NCI-H2107 treated with DMSO at 0.1 percent for 48 hours (cell line): ENCODE measurements at regions not wholly inside any gene's neighbourhood (a gene's known extent, or its start where the extent isn't known, plus 50 kb on each side); places are given as distances from the start of the nearest gene placed in this dataset.

Experiments used
- DNase-seq: peaks from one replicate; lab custom pipeline; 2025; ENCODE audit not compliant: unreplicated experiment; lab: John Stamatoyannopoulos, UW

DNA sequence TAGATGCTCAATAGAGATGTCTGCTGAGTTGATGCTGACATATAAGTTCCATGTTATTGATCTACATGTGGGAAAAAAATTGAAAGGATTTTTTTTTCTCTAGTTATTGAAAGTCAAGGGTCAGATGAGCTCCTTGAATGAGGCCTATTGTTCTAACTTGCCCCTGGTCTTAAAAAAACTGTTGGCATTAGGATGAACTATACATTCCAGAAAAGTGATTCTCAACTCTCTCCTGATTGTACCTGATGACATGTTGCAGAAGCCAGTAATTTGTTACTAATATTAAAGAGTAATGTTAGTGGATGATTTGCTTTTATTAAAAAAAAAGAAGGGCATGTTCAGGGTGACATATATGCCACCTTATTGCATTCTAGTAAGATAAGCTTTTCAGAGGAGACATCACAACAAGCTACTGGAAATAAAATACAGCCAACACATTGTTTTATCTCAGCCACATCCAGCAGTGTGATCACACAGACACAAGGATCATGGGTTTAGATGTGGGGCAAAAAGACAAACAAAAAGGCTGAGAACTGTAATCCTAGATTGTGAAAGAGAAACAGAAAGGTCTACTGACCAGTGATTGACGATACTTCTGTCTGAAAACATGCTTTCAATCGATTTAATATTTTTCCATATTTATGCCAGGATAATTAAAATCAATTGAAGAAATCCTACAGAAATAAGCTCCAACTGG, 1314.1 kb upstream of the C9orf72 start:
- no peak for DNase-seq

DNA sequence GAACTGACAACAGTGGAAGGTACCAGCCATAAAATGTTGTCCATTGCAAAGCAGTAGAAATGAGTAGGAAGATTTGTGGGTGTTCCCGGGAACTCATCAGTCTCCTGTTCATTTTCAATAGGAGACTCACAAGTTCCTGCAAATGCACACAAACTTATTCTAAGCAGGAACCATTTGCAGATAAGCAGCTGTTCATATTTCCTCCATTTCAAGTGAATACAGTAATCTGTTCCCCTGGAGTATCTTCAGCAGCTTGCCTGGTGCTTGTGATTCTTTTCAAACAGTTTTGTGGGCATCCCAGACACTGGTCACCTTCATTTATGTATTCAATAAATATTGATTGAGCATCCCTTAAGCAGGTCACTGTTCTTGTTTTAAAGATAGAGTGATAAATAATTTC, 1315.5 kb upstream of the C9orf72 start:
- DNase-seq = no peak

DNA sequence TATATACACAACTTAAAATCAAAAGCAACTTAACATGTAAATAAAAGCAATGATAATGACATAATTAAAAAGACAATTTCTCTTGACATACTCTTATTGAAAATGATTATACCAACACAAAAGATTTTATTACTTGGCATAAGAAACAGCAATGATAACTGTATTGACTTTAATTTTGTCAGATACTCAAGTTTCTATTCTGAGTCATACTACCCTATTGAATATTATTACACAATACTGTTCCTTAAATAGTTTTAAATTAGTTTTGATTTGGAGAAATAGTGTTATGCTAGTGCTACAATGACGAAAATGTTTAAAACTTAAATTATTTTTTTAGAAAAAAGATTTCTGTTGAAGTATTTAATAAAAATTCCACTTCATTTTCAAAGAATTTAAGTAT, 1319.3 kb upstream of the C9orf72 start:
- DNase-seq = no peak

DNA sequence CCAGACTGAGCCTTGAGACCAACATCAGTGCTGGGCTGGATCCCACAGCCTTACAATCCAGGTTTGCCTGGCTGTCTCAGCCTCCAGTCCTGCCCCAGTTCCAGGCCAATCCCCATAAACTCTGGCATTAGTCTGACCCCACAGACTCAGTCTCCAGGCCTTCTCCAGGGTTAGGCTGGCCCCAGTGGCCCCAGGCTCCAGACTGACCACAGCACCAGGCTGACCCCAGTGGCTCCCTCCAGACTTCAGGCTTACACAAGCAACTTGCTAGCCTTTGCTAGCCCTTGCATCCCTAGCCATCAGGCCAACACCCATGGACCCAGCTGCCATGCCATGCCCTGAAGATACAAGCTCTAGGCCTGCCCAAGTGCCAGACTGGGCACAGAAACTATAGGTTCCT, 1326.0 kb upstream of the C9orf72 start:
- DNase-seq = no peak

DNA sequence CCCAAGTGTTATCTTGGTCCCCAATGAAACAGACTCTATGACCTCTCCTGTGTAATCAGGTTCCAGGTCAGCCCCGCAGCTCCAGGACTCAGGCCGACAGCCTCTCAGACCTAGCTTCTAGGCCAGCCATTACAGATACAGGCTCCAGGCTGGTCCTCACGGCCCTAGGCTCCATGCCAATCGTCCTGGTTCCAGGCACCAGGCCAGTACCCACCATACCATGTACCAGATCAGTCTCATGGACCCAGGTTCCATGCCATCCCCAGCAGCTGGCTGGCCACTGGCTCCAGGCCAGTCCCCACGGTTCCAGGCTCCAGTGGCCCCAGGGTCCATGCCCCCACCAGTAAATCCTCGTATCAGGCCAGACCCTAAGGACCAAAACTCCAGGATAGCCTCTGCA, 1326.6 kb upstream of the C9orf72 start:
- no peak for DNase-seq

DNA sequence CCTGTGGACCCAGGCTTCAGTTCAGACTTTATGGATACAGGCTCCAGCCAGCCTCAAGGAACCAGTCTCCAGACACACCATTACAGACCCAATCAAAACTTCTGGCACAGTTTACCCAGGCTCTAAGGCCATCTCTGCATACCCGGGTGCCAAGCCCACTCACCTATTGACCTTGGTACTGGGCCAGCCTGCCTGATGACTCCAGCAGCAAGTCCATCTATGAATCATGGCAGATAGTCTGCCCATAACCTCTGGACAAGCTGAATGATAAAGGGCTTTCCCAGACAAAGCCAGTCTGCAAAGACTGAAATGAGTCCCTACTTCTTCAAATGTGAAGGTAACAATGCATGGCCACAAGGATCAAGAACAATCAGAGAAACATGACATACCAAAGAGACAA, 1327.1 kb upstream of the C9orf72 start:
- DNase-seq = no peak

DNA sequence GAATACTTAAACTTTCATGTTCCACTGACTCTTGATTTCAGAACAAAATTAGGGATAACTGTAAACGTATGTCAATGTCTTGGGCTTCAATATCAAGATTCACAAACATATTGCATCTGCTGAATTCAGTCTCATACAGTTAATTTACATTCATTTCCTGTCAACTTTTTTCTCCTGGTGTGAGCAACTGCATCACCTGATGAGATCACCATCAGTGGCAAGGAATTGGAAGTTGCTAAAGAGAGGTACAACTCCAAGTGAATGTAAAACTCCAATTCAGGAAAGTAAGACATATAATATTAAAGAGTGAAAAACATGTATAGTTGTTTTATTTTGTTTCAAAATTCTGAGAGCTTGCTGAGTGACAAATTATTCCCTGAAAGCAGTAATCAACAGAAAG, 1336.2 kb upstream of the C9orf72 start:
- no peak for DNase-seq

DNA sequence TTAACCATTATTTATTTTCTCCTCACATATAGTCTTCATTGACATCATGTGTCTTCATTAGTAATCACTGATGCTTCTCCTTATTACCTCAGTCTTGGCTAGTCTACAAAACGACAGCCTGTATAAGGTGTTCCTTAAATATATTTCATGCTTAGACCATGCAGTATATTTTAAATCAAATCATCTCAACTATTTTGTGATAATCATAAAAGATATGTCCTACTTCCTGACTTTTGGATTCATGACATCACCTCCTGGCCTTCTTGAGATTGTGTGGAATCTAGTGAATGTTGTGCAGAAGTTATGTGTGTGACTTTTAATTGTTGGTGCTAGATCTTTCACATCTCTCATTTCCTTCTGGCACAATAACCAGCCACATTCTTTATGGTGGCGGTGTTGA, 1339.3 kb upstream of the C9orf72 start:
- no peak for DNase-seq

DNA sequence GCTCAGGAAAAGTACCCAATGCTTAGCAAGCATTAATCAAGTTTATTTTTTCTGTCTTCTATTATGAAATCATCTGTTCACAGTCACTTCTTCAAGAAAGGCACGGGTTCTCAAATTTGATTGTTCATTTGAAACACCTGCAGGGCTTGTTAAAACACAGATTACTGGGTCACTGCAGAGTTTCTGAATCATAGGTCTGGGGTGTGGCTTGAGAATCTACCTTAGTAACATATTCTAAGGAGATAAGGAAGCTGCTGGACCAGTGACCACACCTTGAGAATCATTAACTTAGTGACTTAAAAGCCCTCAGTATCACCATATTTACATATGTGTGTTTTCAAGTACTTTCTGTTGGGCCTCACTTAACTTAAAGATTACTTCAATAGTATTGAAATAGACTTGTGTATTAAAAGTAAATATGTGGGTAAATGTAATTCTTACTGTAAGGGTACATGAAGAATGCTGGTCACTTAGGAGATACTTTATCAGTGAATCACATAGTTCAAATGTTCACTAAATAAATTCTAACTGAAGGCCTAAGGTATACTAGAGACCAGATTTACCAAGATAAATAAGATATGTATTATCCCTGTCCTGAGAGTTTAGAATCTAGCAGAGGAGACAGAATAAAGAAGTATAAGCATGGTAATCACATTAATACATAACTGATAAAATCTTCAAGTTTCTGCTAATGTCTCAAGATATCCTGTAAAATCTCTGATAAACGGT, 1342.1 kb upstream of the C9orf72 start:
- no peak for DNase-seq

DNA sequence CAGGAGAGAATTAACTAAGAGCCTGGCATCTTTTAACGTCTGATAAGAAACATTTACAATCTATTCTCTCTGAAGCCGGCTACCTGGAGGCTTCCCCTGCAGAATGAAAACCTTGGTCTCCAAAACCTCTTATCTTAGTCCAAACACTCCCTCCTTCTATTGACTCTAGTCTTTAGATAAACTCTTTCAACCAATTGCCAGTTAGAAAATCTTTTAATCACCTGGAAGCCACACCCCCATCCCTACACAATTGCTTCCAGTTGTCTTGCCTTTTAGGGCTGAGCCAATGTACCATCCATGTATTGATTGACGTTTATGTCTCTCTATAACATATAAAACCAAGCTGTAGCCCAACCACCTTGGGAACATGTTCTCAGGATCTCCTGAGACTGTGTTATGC, 1343.1 kb upstream of the C9orf72 start:
- no peak for DNase-seq

DNA sequence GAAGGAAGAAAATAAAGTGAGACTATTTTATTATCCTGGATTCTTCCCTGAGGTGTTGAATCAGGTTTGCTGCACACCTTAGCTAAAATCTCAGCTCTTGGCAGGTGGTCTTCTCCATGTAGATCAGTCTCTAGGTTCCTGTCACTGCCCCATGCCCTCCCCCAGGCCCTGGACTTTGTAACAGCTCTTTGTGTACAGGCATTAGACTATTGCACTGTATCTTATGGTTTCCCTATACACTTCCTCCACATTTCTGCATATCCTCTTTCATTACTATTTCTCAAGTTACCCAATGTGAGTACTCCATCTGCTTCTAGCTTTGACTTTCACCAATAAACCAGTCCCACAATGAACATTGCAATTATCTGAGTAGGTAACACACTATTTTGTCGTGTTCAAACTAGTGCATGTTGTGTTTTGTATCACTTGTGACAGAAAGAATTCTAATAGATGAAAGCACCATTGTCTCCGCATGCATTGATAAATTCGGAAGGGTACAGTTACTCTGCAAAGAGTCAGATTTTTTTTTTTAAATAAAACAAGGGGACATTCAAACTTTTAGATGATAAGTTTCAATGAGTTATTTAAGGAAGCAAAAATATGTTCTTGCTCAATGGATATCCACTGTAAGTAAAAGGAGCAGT, 1348.7 kb upstream of the C9orf72 start:
- no peak for DNase-seq

DNA sequence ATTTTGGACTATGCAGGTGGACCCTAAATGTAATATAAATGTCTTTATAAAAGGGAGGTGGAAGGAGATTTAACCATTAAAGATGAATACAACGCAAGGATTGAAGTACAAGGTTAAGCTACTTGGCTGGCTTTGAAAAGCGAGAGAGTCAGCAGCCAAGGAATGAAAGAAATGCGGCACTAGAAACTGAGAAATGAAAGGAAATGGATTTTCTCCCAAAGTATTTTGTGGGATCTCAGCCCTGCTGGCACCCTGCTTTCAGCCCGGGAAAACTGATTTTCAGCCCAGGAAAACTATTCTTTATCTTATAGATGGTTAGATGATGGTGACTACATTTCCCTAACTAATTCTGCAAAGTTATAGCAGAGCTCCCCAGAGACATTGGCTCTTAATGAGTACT, 1349.6 kb upstream of the C9orf72 start:
- no peak for DNase-seq

DNA sequence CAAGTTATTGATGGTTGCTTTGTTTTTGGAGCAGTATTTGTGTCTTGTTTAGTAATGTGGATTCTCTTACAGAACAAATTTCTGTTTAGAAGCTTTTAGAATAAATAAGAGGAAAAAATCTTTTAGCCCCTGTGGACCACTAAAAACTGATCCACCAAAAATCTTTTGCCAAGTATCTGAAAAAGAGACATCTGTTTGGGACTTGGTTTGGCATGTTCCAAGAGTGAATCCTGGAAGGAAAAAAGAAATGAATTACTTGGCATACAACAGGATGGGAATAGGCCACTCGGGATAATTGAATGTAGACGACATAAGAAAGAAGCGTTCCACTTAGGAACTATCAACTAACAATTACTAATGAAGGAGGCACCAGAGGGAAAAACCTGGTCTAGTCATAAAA, 1350.1 kb upstream of the C9orf72 start:
- DNase-seq = no peak

DNA sequence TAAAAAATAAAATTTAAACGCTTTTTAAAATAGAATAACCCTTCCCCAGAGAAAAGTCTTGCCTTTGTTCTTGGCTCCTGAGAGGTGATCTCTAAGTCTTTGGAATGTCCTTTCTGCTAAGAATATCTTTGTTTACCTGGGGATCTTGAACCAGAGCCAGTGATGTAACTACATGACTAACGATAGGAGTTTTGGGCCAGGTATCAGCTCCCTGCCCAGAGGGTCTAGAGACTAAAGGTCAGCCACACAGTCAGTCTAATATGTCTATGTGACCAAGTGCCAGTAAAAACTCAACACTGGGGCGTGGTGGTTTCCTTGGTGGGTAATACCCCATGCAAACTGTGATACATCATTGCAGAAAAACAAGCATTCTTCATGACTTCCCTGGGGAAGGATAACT, 1351.9 kb upstream of the C9orf72 start:
- no peak for DNase-seq

DNA sequence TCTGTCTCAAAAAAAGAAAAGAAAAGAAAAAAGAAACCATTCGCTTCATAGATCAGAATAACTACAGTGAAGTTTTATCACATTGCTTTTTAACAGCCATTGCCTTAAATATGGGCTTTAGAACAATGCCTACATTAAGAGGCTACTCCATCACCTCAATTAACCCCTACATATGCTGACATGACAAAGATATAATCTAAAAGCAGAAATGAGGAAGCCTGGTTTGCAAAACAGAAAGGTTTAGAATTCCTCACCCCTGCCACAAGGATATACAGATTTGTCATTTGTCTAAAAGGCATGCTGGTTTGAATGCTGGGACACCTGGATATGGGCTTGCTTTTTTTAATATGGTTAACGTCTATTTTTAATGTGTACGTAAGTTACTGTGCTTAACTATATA, 1353.0 kb upstream of the C9orf72 start:
- no peak for DNase-seq

DNA sequence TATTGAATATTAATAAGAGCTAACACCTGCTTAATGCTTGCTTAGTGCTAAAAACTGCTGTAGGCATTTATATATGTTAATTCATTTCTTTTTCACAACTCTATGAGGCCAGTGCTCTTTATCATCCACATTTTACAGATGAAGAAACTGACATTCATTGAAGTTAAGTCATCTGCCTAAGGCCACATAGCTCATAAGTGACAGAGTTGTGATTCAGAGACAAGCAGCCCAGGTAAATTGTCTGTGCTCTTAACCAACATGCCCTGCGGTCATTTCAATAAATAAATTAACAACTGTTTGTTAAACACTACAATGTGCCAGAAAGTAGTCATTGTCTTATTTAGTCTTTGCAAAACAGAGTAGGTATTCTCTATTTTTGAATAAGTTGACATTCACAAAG, 1354.4 kb upstream of the C9orf72 start:
- DNase-seq = no peak

DNA sequence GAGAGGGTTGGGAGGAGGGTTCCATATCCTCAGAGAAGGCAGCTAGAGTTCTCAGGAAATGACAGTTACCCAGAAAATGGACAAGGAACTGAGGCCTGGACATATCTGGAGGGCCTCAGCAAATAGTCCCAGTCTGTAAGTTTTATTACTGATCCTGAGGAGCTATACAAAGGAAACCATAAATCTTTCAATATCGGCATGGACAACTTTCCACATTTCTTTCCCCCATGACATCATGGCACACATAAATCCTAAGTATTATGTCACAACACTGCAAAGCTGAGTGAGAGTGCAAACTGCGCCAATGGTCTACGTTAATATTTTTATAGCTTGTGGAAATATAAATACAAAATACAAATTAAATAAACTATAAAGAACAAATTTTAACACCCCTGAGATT, 1356.2 kb upstream of the C9orf72 start:
- DNase-seq = no peak

DNA sequence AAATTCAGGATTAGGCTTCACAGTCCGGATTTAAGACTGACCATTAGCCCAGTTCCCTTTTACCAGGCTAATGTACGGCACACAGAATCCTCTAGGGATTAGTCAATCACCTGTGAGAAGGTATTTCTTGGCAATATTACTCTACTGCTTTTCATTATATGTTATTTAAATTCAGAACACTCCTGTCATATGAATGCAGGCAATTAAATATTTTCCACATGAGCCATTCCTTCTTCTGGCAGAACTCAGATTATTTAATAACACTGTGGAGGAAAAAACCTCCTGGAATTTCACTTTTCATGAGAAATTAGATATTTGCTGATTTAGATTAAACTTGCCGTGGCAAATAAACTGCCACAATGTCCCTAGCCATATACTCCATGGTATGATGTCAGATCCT, 1357.5 kb upstream of the C9orf72 start:
- DNase-seq = no peak

DNA sequence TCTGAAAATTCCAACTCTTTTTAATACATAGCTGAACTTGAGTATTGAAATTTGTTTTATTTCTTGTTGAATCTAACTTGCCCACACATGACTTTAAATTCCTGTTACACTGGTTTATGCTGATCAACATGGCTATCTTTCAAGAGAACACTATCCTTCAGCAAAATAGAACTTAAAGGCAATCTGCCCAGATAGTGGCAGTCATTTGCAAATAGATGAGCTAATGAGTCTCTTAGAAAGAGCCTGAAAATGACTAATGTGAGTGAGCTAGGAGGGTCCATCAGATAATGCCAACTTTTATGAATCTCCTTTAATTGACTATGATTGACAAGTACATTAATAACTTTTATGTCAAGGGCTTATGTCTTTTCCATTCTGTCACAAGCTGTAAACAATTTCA, 1360.8 kb upstream of the C9orf72 start:
- no peak for DNase-seq

DNA sequence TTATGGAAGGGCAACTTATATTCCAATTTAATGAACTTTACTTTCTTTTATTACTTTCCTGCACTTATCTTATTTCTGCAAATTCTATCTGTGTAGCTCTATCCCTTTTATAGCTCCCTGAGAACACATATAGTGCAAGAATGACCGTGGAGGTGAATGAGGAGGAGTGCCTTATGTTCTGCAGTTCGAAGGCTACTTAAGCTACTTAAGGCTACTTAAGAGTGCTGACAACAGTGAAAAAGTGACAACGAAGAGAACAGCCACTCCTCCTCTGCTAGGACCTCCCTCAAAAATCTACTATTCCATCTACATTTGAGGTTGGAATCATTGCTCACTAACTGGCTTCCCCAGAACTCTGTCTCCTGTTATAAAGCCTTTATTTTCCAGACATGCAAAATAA, 1365.7 kb upstream of the C9orf72 start:
- DNase-seq = no peak

DNA sequence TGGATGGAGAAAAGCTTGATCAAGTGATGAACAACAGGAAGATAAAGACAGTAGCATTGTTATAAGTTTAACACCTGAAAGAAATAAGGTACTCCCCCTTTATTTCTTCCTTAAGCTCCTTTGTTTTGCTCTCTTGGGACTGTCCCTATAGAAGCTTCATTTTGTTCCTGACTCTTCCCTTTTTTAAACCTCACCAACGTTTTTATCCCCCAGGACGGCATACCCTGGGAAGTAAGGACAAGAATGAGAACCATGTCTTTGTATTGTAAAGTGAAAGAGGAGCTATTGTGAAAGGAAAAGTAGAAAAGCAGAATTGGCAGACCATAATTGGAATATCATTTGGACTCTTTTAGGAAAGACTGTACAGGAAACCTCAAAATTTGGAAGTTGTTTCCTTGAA, 1368.6 kb upstream of the C9orf72 start:
- DNase-seq = no peak

DNA sequence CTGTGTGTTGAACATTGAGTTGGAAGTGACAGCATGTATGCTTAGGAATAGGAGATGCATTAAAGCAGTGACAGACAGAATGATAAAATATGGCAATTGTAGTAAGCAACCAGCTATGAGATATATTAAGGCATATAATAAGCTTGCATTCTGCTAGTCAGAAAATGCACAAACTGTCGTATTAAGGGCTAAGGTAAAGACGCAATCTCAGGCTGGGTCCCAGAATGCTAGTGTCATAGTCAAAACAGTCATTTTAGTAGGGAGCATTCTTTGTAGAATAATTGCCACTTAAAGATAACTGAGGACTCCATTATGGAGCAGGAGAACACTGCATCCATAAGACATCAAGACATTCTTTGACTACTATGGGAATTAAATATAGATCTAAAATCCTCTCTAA, 1369.7 kb upstream of the C9orf72 start:
- no peak for DNase-seq

DNA sequence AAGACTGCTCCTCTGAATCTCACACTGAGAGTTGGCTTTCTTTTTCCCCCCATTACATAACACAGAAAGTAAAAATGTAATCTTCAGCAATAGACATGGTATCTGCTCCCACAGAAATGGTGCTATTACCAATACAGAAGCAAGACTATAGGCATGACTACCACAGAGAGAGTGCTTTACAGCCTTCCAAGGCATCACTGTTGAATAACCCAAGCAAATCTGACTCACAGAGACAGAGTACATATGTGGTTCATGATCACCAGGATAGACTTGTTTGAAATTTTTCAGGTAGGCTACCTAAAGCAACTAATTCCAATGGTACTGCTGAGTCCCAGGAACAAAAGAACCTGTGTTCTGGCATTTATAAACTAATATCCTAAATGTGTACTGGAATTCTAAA, 1373.4 kb upstream of the C9orf72 start:
- no peak for DNase-seq
